ENCODE measurements at regions not wholly inside any gene's neighbourhood (a gene's known extent, or its start where the extent isn't known, plus 50 kb on each side); places are given as distances from the start of the nearest gene placed in this dataset.

GRCh38 chr5:125189531-125189941 lies 443.1 kb upstream of the ZNF608 start:
- no peak for DNase-seq

- no peak for DNase-seq
Measured at GRCh38 chr5:125190232-125191087, 444.0 kb upstream of the ZNF608 start.

- DNase-seq: peak; percentile 19
Measured at GRCh38 chr5:125194883-125195282, 448.4 kb upstream of the ZNF608 start.

GRCh38 chr5:125196481-125197111 lies 450.2 kb upstream of the ZNF608 start:
- peak; percentile 78 for DNase-seq

GRCh38 chr5:125197321-125197720 lies 450.9 kb upstream of the ZNF608 start:
- peak; percentile 59 for DNase-seq

- DNase-seq: peak; percentile 98
Measured at GRCh38 chr5:125198270-125198974, 452.0 kb upstream of the ZNF608 start.

GRCh38 chr5:125199373-125199772 lies 452.9 kb upstream of the ZNF608 start:
- DNase-seq: no peak

- peak; percentile 89 for DNase-seq
Measured at GRCh38 chr5:125199968-125200865, 453.8 kb upstream of the ZNF608 start.

- no peak for DNase-seq
Measured at GRCh38 chr5:125200866-125201373, 454.5 kb upstream of the ZNF608 start.

- DNase-seq: peak; percentile 86
Measured at GRCh38 chr5:125201446-125202052, 455.1 kb upstream of the ZNF608 start.

- DNase-seq: no peak
Measured at GRCh38 chr5:125202353-125202752, 455.9 kb upstream of the ZNF608 start.

GRCh38 chr5:125202871-125203438 lies 456.5 kb upstream of the ZNF608 start:
- no peak for DNase-seq

- DNase-seq: no peak
Measured at GRCh38 chr5:125203912-125204311, 457.5 kb upstream of the ZNF608 start.

- no peak for DNase-seq
Measured at GRCh38 chr5:125205601-125206225, 459.3 kb upstream of the ZNF608 start.

- DNase-seq: no peak
Measured at GRCh38 chr5:125207856-125208255, 461.4 kb upstream of the ZNF608 start.

GRCh38 chr5:125209650-125210049 lies 463.2 kb upstream of the ZNF608 start:
- DNase-seq: peak; percentile 86

- peak; percentile 16 for DNase-seq
Measured at GRCh38 chr5:125210242-125210947, 464.0 kb upstream of the ZNF608 start.

- DNase-seq: no peak
Measured at GRCh38 chr5:125214080-125214479, 467.6 kb upstream of the ZNF608 start.

GRCh38 chr5:125215593-125215992 lies 469.2 kb upstream of the ZNF608 start:
- peak; percentile 10 for DNase-seq

- DNase-seq: no peak
Measured at GRCh38 chr5:125219710-125220109, 473.3 kb upstream of the ZNF608 start.
